Aorta (tissue), 5 donors: ENCODE measurements at regions not wholly inside any gene's neighbourhood (a gene's known extent, or its start where the extent isn't known, plus 50 kb on each side); places are given as distances from the start of the nearest gene placed in this dataset.

Source experiments
- ATAC-seq: fragments of 200-7000 bp; cut with Tn5 transposase; one replicate; pipeline ENCODE4 v1.9.1; 2022; ENCODE audit warnings: moderate library complexity; ENCODE audit not compliant: low FRiP score
- DNase-seq, 2 donors: peaks; one replicate each; pipeline ENCODE4 v3.0.0-alpha.2; 2020
- H3K27ac ChIP-seq, 2 donors: one replicate each; pipeline ENCODE4 v1.5.1; 2013; ENCODE audit warnings: low read length in 2 of 2, mild to moderate bottlenecking in 2 of 2, moderate library complexity in 2 of 2, control low read depth in 1 of 2, inconsistent platforms in 1 of 2, low read depth in 1 of 2
- H3K27me3 ChIP-seq, 2 donors: one replicate each; pipeline ENCODE4 v1.6.1; 2013; ENCODE audit warnings: control low read depth in 1 of 2, low read length in 1 of 2, mild to moderate bottlenecking in 1 of 2, moderate library complexity in 1 of 2; ENCODE audit not compliant: insufficient read depth in 2 of 2, control insufficient read depth in 1 of 2
- H3K36me3 ChIP-seq, 2 donors: one replicate each; pipeline ENCODE4 v1.6.1; 2013; ENCODE audit warnings: control low read depth in 1 of 2, low read length in 1 of 2, mild to moderate bottlenecking in 1 of 2; ENCODE audit not compliant: insufficient read depth in 2 of 2, control insufficient read depth in 1 of 2
- H3K4me1 ChIP-seq, 2 donors: one replicate each; pipeline ENCODE4 v1.6.1; 2013; ENCODE audit warnings: low read length in 2 of 2, control low read depth in 1 of 2, mild to moderate bottlenecking in 1 of 2, moderate library complexity in 1 of 2; ENCODE audit not compliant: insufficient read depth in 2 of 2, control insufficient read depth in 1 of 2
- H3K4me3 ChIP-seq, 2 donors: one replicate each; pipeline ENCODE4 v1.5.1; 2013; ENCODE audit warnings: low read length in 2 of 2, control low read depth in 1 of 2, mild to moderate bottlenecking in 1 of 2
- H3K9me3 ChIP-seq: one replicate; pipeline ENCODE4 v1.6.1; 2013; ENCODE audit warnings: mild to moderate bottlenecking, low read length; ENCODE audit not compliant: control insufficient read depth
- WGBS, 2 donors: extraction: QIAGEN DNeasy Blood & Tissue Kit; methylation state at CpG; one replicate each; pipeline ENCODE4 v1.1.7; 2013; 5-methylcytosine and 5-hydroxymethylcytosine counted together
- intact Hi-C, 2 donors: fragments of 100-400 bp; cut with DNase I; formaldehyde crosslinking; loops; one replicate each; pipeline versions ENCODE4 v1.14.2 to v1.15.0; 2022
- donor health status: healthy with polysubstance abuse.
- donor health status: Bipolar disorder and iron deficiency.
- donor health status: DM: no; HTN: no; CAD: no.
- donor health status: DM: no; HTN: no; CAD: no.
- donor health status: DM: yes; HTN: yes; CAD: no.

- WGBS, 2 donors: 67 to 79% methylated on average over 1 of the region's 1 CpG
- ATAC-seq: no peak
- no peaks in the 10 kb centered on the region for H3K4me1 ChIP-seq
- no peak overlapping the region for H3K4me3 ChIP-seq
- no peaks in the 10 kb centered on the region for H3K9me3 ChIP-seq
- no peak overlapping the region for H3K27ac ChIP-seq
- no peaks in the 10 kb centered on the region for H3K36me3 ChIP-seq
- DNase-seq: no peak
- H3K27me3 ChIP-seq: no peaks in the 10 kb centered on the region
- intact Hi-C loops: no loop called here
Observed at GRCh38 chrX:20656721-20657120, 390.0 kb upstream of the RPS6KA3 start.

GRCh38 chrX:20654596-20655106 is 387.9 kb upstream of the RPS6KA3 start:
- 54 to 77% methylated on average over 1 of the region's 1 CpG for WGBS, 2 donors
- no peak for ATAC-seq

GRCh38 chrX:20653070-20653469 is 386.4 kb upstream of the RPS6KA3 start:
- Histone ChIP-seq H3K27me3 (no peaks in the 10 kb centered on the region), H3K9me3 (no peaks in the 10 kb centered on the region), H3K27ac (no peak overlapping the region), H3K36me3 (no peaks in the 10 kb centered on the region), H3K4me3 (no peak overlapping the region), H3K4me1 (no peaks in the 10 kb centered on the region)
- DNase-seq (no peak), ATAC-seq (no peak)
- intact Hi-C loops: no loop called here

More at GRCh38 chrX:20654596-20655106, 387.9 kb upstream of the RPS6KA3 start:
- Histone ChIP-seq H3K36me3 (no peaks in the 10 kb centered on the region), H3K4me1 (no peaks in the 10 kb centered on the region), H3K9me3 (no peaks in the 10 kb centered on the region), H3K27ac (no peak overlapping the region), H3K27me3 (no peaks in the 10 kb centered on the region), H3K4me3 (no peak overlapping the region)
- intact Hi-C loops: no loop called here
- no peak for DNase-seq

GRCh38 chrX:20641954-20642353 is 375.2 kb upstream of the RPS6KA3 start:
- ATAC-seq (no peak), DNase-seq (no peak)
- 39 to 64% methylated on average over 1 of the region's 1 CpG for WGBS, 2 donors
- H3K4me1 ChIP-seq: no peaks in the 10 kb centered on the region
- intact Hi-C loops: no loop called here
- H3K9me3 ChIP-seq: no peaks in the 10 kb centered on the region
- H3K36me3 ChIP-seq: no peaks in the 10 kb centered on the region
- H3K27ac ChIP-seq: no peak overlapping the region
- no peaks in the 10 kb centered on the region for H3K27me3 ChIP-seq
- H3K4me3 ChIP-seq: no peak overlapping the region

GRCh38 chrX:20639115-20639514 is 372.4 kb upstream of the RPS6KA3 start:
- Histone ChIP-seq H3K4me3 (no peak overlapping the region), H3K27me3 (no peaks in the 10 kb centered on the region), H3K27ac (no peak overlapping the region), H3K9me3 (no peaks in the 10 kb centered on the region), H3K36me3 (no peaks in the 10 kb centered on the region), H3K4me1 (no peaks in the 10 kb centered on the region)
- WGBS, 2 donors: 31 to 58% methylated on average over 2 of the region's 2 CpGs
- DNase-seq (no peak), ATAC-seq (no peak)
- intact Hi-C loops: no loop called here

GRCh38 chrX:20637351-20637750 is 370.6 kb upstream of the RPS6KA3 start:
- WGBS, 2 donors: 84 to 85% methylated on average over 2 of the region's 2 CpGs
- no peaks in the 10 kb centered on the region for H3K4me1 ChIP-seq
- DNase-seq (no peak), ATAC-seq (no peak)
- H3K27me3 ChIP-seq: no peaks in the 10 kb centered on the region
- H3K9me3 ChIP-seq: no peaks in the 10 kb centered on the region
- no peak overlapping the region for H3K27ac ChIP-seq
- intact Hi-C loops: no loop called here
- no peak overlapping the region for H3K4me3 ChIP-seq
- no peaks in the 10 kb centered on the region for H3K36me3 ChIP-seq

GRCh38 chrX:20633451-20633850 is 366.7 kb upstream of the RPS6KA3 start:
- DNase-seq (no peak), ATAC-seq (no peak)
- intact Hi-C loops: no loop called here
- no peaks in the 10 kb centered on the region for H3K4me1 ChIP-seq
- H3K4me3 ChIP-seq: no peak overlapping the region
- no peaks in the 10 kb centered on the region for H3K36me3 ChIP-seq
- H3K27ac ChIP-seq: no peak overlapping the region
- H3K9me3 ChIP-seq: no peaks in the 10 kb centered on the region
- WGBS, 2 donors: 30 to 62% methylated on average over 3 of the region's 3 CpGs
- H3K27me3 ChIP-seq: no peaks in the 10 kb centered on the region

GRCh38 chrX:20623448-20623847 is 356.7 kb upstream of the RPS6KA3 start:
- intact Hi-C loops: no loop called here
- ATAC-seq: no peak
- Histone ChIP-seq H3K27me3 (no peaks in the 10 kb centered on the region), H3K4me1 (no peaks in the 10 kb centered on the region), H3K9me3 (no peaks in the 10 kb centered on the region), H3K36me3 (no peaks in the 10 kb centered on the region), H3K4me3 (no peak overlapping the region), H3K27ac (no peak overlapping the region)
- WGBS, 2 donors: 65 to 83% methylated on average over 2 of the region's 2 CpGs
- no peak for DNase-seq

- H3K4me1 ChIP-seq: no peaks in the 10 kb centered on the region
- no peak for DNase-seq
- H3K36me3 ChIP-seq: no peaks in the 10 kb centered on the region
- H3K4me3 ChIP-seq: no peak overlapping the region
- no peaks in the 10 kb centered on the region for H3K9me3 ChIP-seq
- ATAC-seq: no peak
- 64 to 89% methylated on average over 2 of the region's 2 CpGs for WGBS, 2 donors
- H3K27me3 ChIP-seq: no peaks in the 10 kb centered on the region
- intact Hi-C loops: no loop called here
- no peak overlapping the region for H3K27ac ChIP-seq
Observed at GRCh38 chrX:20620306-20620705, 353.6 kb upstream of the RPS6KA3 start.
